GM12874 (cell line): ENCODE measurements at regions not wholly inside any gene's neighbourhood (a gene's known extent, or its start where the extent isn't known, plus 50 kb on each side); places are given as distances from the start of the nearest gene placed in this dataset.

Source experiments
- CTCF ChIP-seq: IDR thresholded peaks from 2 replicates; pipeline ENCODE4 v1.5.1; 2011; ENCODE audit warnings: low read depth, mild to moderate bottlenecking, control low read depth, low read length, moderate library complexity; ENCODE audit not compliant: insufficient read depth

- no peak for TF ChIP-seq CTCF
These were observed 443.2 kb downstream of the C12orf50 start for GRCh38 chr12:87585882-87586557.

- no peak for TF ChIP-seq CTCF
These were observed 453.3 kb downstream of the C12orf50 start for GRCh38 chr12:87575906-87576305.

- TF ChIP-seq CTCF, result no peak
These were observed 472.2 kb downstream of the C12orf50 start for GRCh38 chr12:87556985-87557384.

- no peak for TF ChIP-seq CTCF
These were observed 499.8 kb downstream of the C12orf50 start for GRCh38 chr12:87529413-87529812.

- TF ChIP-seq CTCF, result no peak
These were observed 508.2 kb downstream of the C12orf50 start for GRCh38 chr12:87520968-87521367.

GRCh38 chr12:87518481-87518880 is 510.7 kb downstream of the C12orf50 start:
- no peak for TF ChIP-seq CTCF

GRCh38 chr12:87518036-87518435 is 511.2 kb downstream of the C12orf50 start:
- TF ChIP-seq CTCF, result no peak
